ACC112 (cell line): ENCODE measurements at regions not wholly inside any gene's neighbourhood (a gene's known extent, or its start where the extent isn't known, plus 50 kb on each side); places are given as distances from the start of the nearest gene placed in this dataset.

Experiments used
- H2AFZ ChIP-seq: fragments of 200-600 bp; sonication (generic); one replicate; pipeline ENCODE4 v1.6.0; 2017; ENCODE audit warnings: antibody characterized with exemption, low read length; ENCODE audit not compliant: unreplicated experiment
- H3K27ac ChIP-seq: fragments of 200-600 bp; sonication (generic); 2 replicates; pipeline ENCODE4 v1.5.1; 2014; ENCODE audit warnings: low read depth, mild to moderate bottlenecking, antibody characterized with exemption, low read length, moderate library complexity
- H3K27me3 ChIP-seq: fragments of 200-600 bp; sonication (generic); 2 replicates; pipeline ENCODE4 v1.6.1; 2014; ENCODE audit warnings: mild to moderate bottlenecking, antibody characterized with exemption, low read length, moderate library complexity, mixed read lengths; ENCODE audit not compliant: insufficient read depth
- H3K36me3 ChIP-seq: fragments of 200-600 bp; sonication (generic); 2 replicates; pipeline ENCODE4 v1.6.1; 2016; ENCODE audit warnings: mild to moderate bottlenecking, antibody characterized with exemption, low read length, moderate library complexity, mixed read lengths; ENCODE audit not compliant: insufficient read depth
- H3K4me1 ChIP-seq: fragments of 200-600 bp; sonication (generic); one replicate; pipeline ENCODE4 v1.6.1; 2016; ENCODE audit warnings: low read length, mixed read lengths; ENCODE audit not compliant: insufficient read depth, unreplicated experiment, control insufficient read depth
- H3K4me3 ChIP-seq: fragments of 200-600 bp; sonication (generic); 2 replicates; pipeline ENCODE4 v1.5.1; 2014; ENCODE audit warnings: mild to moderate bottlenecking, low read depth, low read length
- H3K79me2 ChIP-seq: fragments of 200-600 bp; sonication (generic); one replicate; pipeline ENCODE4 v1.6.0; 2016; ENCODE audit warnings: low read length; ENCODE audit not compliant: control insufficient read depth, unreplicated experiment, insufficient read depth

DNA sequence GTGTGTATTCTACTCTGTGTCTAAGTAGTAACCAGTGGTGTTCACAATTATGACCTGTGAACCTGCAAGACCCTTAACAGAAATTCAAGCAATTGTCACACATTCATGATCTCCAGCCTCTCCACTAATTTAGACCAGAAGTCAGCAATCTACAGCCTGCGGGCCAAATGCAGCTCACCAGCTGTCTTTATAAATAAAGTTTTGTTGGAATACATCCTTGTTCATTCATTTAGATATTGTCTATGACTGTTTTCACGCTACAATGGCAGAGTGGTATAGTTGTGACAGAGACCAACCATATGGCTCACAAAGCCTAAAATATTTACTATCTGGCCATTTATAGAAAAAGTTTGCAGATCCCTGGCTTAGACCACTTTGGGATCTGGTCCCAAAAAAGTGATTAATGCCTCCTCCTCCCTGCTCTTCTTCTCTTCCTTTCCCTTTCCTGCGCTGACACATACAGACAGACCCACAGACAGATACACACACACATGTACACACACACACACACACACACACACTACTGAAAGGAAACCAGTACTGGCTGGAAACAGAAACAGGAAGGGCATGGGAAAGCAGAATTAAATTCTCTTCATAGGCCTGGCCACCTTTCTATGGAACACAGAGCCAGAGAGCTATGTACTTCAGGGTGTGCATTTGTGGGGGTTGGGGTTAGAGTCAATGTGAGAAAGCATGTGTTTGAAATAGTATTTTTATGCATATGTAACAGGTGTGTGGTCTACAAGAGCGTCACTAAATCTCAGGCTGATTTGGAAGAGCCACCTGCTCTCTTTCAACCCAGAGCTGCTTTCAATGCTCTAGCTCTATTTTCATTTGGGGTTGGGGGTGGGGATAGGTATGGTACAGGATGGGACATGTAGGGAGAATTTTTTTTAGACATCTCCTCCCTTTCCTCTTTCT is 49.7 kb upstream of the TMEM164 start:
- no peak overlapping the region for H2AFZ ChIP-seq
- no peak overlapping the region for H3K4me3 ChIP-seq
- no peaks in the 10 kb centered on the region for H3K79me2 ChIP-seq
- no peaks in the 10 kb centered on the region for H3K36me3 ChIP-seq
- H3K4me1 ChIP-seq = peaks cover 9% of the 10 kb centered on the region
- no peak overlapping the region for H3K27ac ChIP-seq
- no peaks in the 10 kb centered on the region for H3K27me3 ChIP-seq
